PC-9 (cell line): ENCODE measurements at regions not wholly inside any gene's neighbourhood (a gene's known extent, or its start where the extent isn't known, plus 50 kb on each side); places are given as distances from the start of the nearest gene placed in this dataset.
"Not testable (repeated sequence)": the region's sequence is repeated elsewhere in the genome, so short reads cannot be mapped to it uniquely, and the experiment has no call there.

Source experiments
- BruUV-seq: library from RNA; stranded (reverse); fragments of 400-500 nt; replicated peaks from 2 replicates; lab custom pipeline; 2021; lab: Mats Ljungman, UMichigan
- CTCF ChIA-PET: fragments of 300-600 bp; sonication (Branson Sonifier 250); formaldehyde crosslinking; loops from one replicate; lab custom pipeline; 2022; ENCODE audit warnings: antibody characterized with exemption; lab: Charles Lee
- POLR2A ChIA-PET: fragments of 300-600 bp; sonication (Branson Sonifier 250); formaldehyde crosslinking; loops from one replicate; lab custom pipeline; 2022; ENCODE audit warnings: antibody characterized with exemption; ENCODE audit not compliant: unreplicated experiment; lab: Charles Lee
- DNase-seq, 2 experiments: peaks; one replicate each; pipeline versions ENCODE4 v3.0.0 to v3.0.0-alpha.2; 2015 to 2022; ENCODE audit warnings: mixed read lengths in 1 of 2
- H2AFZ ChIP-seq: fragments of 200-600 bp; sonication (generic); 2 replicates; pipeline ENCODE4 v1.8.1; 2017; ENCODE audit warnings: antibody characterized with exemption
- H3F3A ChIP-seq: fragments of 200-600 bp; sonication (generic); 2 replicates; pipeline ENCODE4 v1.8.1; 2017; ENCODE audit warnings: antibody characterized with exemption, mild to moderate bottlenecking, low read depth; ENCODE audit not compliant: insufficient read depth
- H3K27ac ChIP-seq: fragments of 200-600 bp; sonication (generic); 2 replicates; pipeline ENCODE4 v1.6.1; 2016; ENCODE audit warnings: mixed run types
- H3K27me3 ChIP-seq: fragments of 200-600 bp; sonication (generic); 2 replicates; pipeline ENCODE4 v1.6.1; 2016; ENCODE audit warnings: low read depth, mixed run types; ENCODE audit not compliant: insufficient read depth
- H3K36me3 ChIP-seq: fragments of 200-600 bp; sonication (generic); 2 replicates; pipeline ENCODE4 v1.6.1; 2016; ENCODE audit warnings: low read depth, mixed run types
- H3K4me1 ChIP-seq: fragments of 200-600 bp; sonication (generic); replicated peaks from 2 replicates; pipeline ENCODE4 v1.6.1; 2016; ENCODE audit warnings: mixed run types; ENCODE audit not compliant: insufficient read depth
- H3K4me2 ChIP-seq: fragments of 200-600 bp; sonication (generic); 2 replicates; pipeline ENCODE4 v1.6.1; 2017; ENCODE audit warnings: mixed run types
- H3K4me3 ChIP-seq: fragments of 200-600 bp; sonication (generic); 2 replicates; pipeline ENCODE4 v1.6.1; 2016; ENCODE audit warnings: mixed run types
- H3K79me2 ChIP-seq: fragments of 200-600 bp; sonication (generic); 2 replicates; pipeline ENCODE4 v1.6.1; 2017; ENCODE audit warnings: low read depth, mixed run types
- H3K9me2 ChIP-seq: fragments of 200-600 bp; sonication (generic); 2 replicates; pipeline ENCODE4 v1.8.1; 2017; ENCODE audit warnings: mild to moderate bottlenecking; ENCODE audit not compliant: insufficient read depth
- H3K9me3 ChIP-seq: fragments of 200-600 bp; sonication (generic); 2 replicates; pipeline ENCODE4 v1.8.1; 2016; ENCODE audit warnings: low read depth; ENCODE audit not compliant: insufficient read depth
- H4K20me1 ChIP-seq: fragments of 200-600 bp; sonication (generic); 2 replicates; pipeline ENCODE4 v1.8.1; 2017; ENCODE audit not compliant: insufficient read depth
- EZH2 ChIP-seq: fragments of 200-600 bp; sonication (generic); IDR thresholded peaks from 2 replicates; pipeline ENCODE4 v1.8.0; 2017; ENCODE audit warnings: antibody characterized with exemption, low read depth
- intact Hi-C: fragments of 100-400 bp; cut with micrococcal nuclease; formaldehyde crosslinking; loops from one replicate; pipeline ENCODE4 v1.10.0; 2022; ENCODE audit not compliant: unreplicated experiment
- TF ChIP-seq, protein P1 (sequence below): fragments of 200-600 bp; sonication (generic); conservative IDR thresholded peaks from 2 replicates; pipeline ENCODE4 v1.6.1; 2017; ENCODE audit warnings: mixed run types, antibody characterized with exemption, mild to moderate bottlenecking, moderate library complexity

GRCh38 chr9:135176284-135176683, 88.8 kb downstream of the OLFM1 start:
- H4K20me1 ChIP-seq: no peaks in the 10 kb centered on the region
- H3K79me2 ChIP-seq: no peaks in the 10 kb centered on the region
- TF ChIP-seq, protein P1, sequence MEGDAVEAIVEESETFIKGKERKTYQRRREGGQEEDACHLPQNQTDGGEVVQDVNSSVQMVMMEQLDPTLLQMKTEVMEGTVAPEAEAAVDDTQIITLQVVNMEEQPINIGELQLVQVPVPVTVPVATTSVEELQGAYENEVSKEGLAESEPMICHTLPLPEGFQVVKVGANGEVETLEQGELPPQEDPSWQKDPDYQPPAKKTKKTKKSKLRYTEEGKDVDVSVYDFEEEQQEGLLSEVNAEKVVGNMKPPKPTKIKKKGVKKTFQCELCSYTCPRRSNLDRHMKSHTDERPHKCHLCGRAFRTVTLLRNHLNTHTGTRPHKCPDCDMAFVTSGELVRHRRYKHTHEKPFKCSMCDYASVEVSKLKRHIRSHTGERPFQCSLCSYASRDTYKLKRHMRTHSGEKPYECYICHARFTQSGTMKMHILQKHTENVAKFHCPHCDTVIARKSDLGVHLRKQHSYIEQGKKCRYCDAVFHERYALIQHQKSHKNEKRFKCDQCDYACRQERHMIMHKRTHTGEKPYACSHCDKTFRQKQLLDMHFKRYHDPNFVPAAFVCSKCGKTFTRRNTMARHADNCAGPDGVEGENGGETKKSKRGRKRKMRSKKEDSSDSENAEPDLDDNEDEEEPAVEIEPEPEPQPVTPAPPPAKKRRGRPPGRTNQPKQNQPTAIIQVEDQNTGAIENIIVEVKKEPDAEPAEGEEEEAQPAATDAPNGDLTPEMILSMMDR: no peak
- no peak for TF ChIP-seq EZH2
- no peaks in the 10 kb centered on the region for H3K36me3 ChIP-seq
- no peak overlapping the region for H3K4me2 ChIP-seq
- intact Hi-C loops: no loop called here
- no peak overlapping the region for H3K4me3 ChIP-seq
- no peaks in the 10 kb centered on the region for H3K4me1 ChIP-seq
- DNase-seq: no peak
- POLR2A ChIA-PET: no interaction called here
- peaks cover 95% of the 10 kb centered on the region for H3K27me3 ChIP-seq
- no peaks in the 10 kb centered on the region for H3K9me2 ChIP-seq
- CTCF ChIA-PET: no interaction called here
- no peaks in the 10 kb centered on the region for H3F3A ChIP-seq
- no peaks in the 10 kb centered on the region for H3K9me3 ChIP-seq
- H2AFZ ChIP-seq: no peak overlapping the region
- BruUV-seq: no TSS peak
- no peak overlapping the region for H3K27ac ChIP-seq

- BruUV-seq, CTCF ChIA-PET, intact Hi-C loops: not testable (repeated sequence)
Measured at GRCh38 chr9:135177562-135177961, 90.1 kb downstream of the OLFM1 start.

DNA sequence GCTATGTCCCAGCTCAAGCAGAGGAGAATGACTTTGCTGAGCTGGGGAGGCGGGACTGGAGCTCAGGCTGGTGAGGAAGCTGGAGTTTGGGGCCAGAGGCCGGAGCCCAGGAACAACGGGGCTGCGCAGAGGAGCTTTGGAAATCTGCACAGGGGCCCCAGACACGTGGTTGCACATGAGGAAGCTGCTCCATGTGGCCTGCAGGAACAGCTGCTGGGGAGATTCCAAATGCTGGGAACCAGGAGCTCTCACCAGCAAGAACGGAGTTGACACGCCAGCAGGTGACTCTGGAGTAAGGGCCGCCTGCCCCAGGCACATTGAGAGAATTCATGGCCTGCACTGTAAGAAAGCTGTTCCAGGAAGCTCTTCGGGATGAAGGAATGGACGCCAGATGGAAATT, 91.0 kb downstream of the OLFM1 start:
- Histone ChIP-seq H3K27me3 (peaks cover 95% of the 10 kb centered on the region), H3K9me2 (no peaks in the 10 kb centered on the region), H3K79me2 (no peaks in the 10 kb centered on the region), H3F3A (no peaks in the 10 kb centered on the region), H3K27ac (no peak overlapping the region), H3K4me2 (no peak overlapping the region), H4K20me1 (no peaks in the 10 kb centered on the region), H3K4me1 (no peaks in the 10 kb centered on the region), H3K4me3 (no peak overlapping the region), H2AFZ (no peak overlapping the region), H3K9me3 (no peaks in the 10 kb centered on the region), H3K36me3 (no peaks in the 10 kb centered on the region)
- ChIA-PET CTCF (no interaction called here), POLR2A (no interaction called here)
- no TSS peak for BruUV-seq
- DNase-seq: no peak
- intact Hi-C loops: no loop called here
- no peak for TF ChIP-seq EZH2
- TF ChIP-seq, protein P1: no peak

More at GRCh38 chr9:135177562-135177961, 90.1 kb downstream of the OLFM1 start:
- H3K79me2 ChIP-seq, H3K36me3 ChIP-seq, H3K27ac ChIP-seq, H3K4me2 ChIP-seq, H3K9me2 ChIP-seq, H3K9me3 ChIP-seq, H3F3A ChIP-seq, DNase-seq, POLR2A ChIA-PET, H3K4me1 ChIP-seq, H3K4me3 ChIP-seq, H4K20me1 ChIP-seq, H2AFZ ChIP-seq: not testable (repeated sequence)
- H3K27me3 ChIP-seq: peaks cover 95% of the 10 kb centered on the region

DNA sequence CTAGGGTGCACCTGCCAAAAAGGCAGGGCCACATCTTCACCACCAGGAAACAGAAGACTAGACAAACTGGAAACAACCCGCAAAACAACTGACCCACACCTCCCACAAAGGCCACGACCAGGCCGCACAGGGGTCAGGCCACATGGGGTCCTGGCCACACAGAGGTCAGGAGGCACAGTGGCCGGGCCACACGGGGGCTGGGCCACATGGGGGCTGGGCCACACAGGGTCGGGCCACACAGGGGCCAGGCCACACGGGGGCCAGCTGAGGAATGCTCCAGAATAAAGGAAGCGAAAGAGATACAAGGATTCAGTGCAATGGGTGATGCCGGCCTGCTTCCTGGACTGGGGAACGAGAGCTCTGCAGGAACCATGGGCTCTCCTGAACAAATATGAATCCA, 91.6 kb downstream of the OLFM1 start:
- intact Hi-C loops: no loop called here
- no TSS peak for BruUV-seq
- Histone ChIP-seq H2AFZ (no peak overlapping the region), H3K36me3 (no peaks in the 10 kb centered on the region), H3K9me2 (no peaks in the 10 kb centered on the region), H3K27ac (no peak overlapping the region), H3K4me2 (no peak overlapping the region), H4K20me1 (no peaks in the 10 kb centered on the region), H3F3A (no peaks in the 10 kb centered on the region), H3K9me3 (no peaks in the 10 kb centered on the region), H3K27me3 (peaks cover 95% of the 10 kb centered on the region), H3K4me1 (no peaks in the 10 kb centered on the region), H3K4me3 (no peak overlapping the region), H3K79me2 (no peaks in the 10 kb centered on the region)
- TF ChIP-seq EZH2: no peak
- TF ChIP-seq, protein P1: no peak
- CTCF ChIA-PET: no interaction called here
- POLR2A ChIA-PET: no interaction called here
- DNase-seq: no peak
